GM23338 (cell line): ENCODE measurements at regions not wholly inside any gene's neighbourhood (a gene's known extent, or its start where the extent isn't known, plus 50 kb on each side); places are given as distances from the start of the nearest gene placed in this dataset.

ENCODE experiments used
- CREB1 ChIP-seq: fragments of 250-450 bp; sonication (Bioruptor Pico); IDR thresholded peaks from 2 replicates; pipeline ENCODE4 v1.5.0; 2020; ENCODE audit warnings: low read depth, mild to moderate bottlenecking, moderate library complexity
- EZH2 ChIP-seq: fragments of 200-600 bp; sonication (generic); IDR thresholded peaks from one replicate; pipeline ENCODE4 v1.8.0; 2017; ENCODE audit warnings: antibody characterized with exemption, mild to moderate bottlenecking, low read depth; ENCODE audit not compliant: unreplicated experiment
- EZH2phosphoT487 ChIP-seq: fragments of 200-600 bp; sonication (generic); IDR thresholded peaks from one replicate; pipeline ENCODE4 v1.8.1; 2018; ENCODE audit warnings: antibody characterized with exemption; ENCODE audit not compliant: unreplicated experiment
- JUNB ChIP-seq: IDR thresholded peaks from one replicate; pipeline ENCODE4 v1.6.1; 2016; ENCODE audit warnings: antibody characterized with exemption; ENCODE audit not compliant: unreplicated experiment
- POLR2AphosphoS5 ChIP-seq: IDR thresholded peaks from 2 replicates; pipeline ENCODE4 v1.6.1; 2016; ENCODE audit warnings: antibody characterized with exemption, low read depth
- STAT1 ChIP-seq: IDR thresholded peaks from one replicate; pipeline ENCODE4 v1.6.1; 2016; ENCODE audit warnings: antibody characterized with exemption; ENCODE audit not compliant: unreplicated experiment
- TF ChIP-seq, protein P1 (sequence below), 2 experiments: fragments of 200-600 bp in 1 of 2; sonication (generic) in 1 of 2; conservative IDR thresholded peaks; 2 replicates each; pipeline versions ENCODE4 v1.5.1 to v1.6.1; 2016 to 2017; ENCODE audit warnings: antibody characterized with exemption in 2 of 2, low read depth in 2 of 2, mild to moderate bottlenecking in 2 of 2, moderate library complexity in 1 of 2
- TF ChIP-seq, protein P2 (sequence below): IDR thresholded peaks from 2 replicates; pipeline ENCODE4 v1.6.1; 2016; ENCODE audit warnings: antibody characterized with exemption
- TF ChIP-seq, protein P3 (sequence below): IDR thresholded peaks from one replicate; pipeline ENCODE4 v1.6.1; 2018; ENCODE audit warnings: antibody characterized with exemption; ENCODE audit not compliant: unreplicated experiment

DNA sequence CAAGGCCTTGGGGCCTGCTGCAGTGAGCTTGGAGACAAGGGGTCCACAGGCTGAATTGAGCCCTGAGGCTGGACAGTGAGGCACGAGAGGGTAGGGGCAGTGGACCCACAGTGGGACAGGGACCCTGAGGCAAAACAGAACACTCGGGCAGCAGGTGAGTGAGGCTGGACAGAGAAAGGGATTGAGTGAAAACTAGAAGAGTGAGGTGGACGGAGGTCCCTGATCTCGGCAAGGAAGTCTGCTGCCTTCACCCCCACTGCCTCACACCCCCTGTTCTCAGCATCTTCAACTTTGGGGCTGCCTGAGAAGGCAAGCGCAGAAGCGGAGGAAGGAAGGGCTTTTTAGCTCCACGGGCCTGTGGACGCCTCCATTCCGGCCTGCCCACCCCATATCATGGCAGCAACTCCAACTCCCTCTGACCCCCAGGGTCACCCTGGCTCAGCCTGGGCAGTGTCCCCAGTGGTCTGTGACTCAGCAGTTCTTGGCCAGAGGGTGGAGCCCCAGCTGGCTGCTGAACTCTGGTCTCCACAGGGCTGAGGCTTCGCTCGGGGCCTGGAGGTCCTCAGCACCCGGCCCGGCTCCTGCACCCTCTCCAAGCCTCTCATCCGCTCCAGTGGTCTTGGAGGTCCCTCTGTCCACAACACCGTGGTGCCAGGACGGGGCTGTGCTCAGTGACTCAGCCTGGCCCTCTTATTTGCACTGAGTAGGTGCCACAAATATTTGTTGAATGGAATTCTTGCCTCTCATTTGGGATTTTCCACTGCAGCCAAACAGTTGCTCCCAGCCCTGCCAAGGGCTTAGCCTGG, 60.0 kb upstream of the EPS8L3 start:
- TF ChIP-seq, protein P1, sequence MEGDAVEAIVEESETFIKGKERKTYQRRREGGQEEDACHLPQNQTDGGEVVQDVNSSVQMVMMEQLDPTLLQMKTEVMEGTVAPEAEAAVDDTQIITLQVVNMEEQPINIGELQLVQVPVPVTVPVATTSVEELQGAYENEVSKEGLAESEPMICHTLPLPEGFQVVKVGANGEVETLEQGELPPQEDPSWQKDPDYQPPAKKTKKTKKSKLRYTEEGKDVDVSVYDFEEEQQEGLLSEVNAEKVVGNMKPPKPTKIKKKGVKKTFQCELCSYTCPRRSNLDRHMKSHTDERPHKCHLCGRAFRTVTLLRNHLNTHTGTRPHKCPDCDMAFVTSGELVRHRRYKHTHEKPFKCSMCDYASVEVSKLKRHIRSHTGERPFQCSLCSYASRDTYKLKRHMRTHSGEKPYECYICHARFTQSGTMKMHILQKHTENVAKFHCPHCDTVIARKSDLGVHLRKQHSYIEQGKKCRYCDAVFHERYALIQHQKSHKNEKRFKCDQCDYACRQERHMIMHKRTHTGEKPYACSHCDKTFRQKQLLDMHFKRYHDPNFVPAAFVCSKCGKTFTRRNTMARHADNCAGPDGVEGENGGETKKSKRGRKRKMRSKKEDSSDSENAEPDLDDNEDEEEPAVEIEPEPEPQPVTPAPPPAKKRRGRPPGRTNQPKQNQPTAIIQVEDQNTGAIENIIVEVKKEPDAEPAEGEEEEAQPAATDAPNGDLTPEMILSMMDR (conservative IDR thresholded peaks at IDR 0.05; ENCODE audit: low read depth in 2 of 2), result peak in 1 of 2 experiments; percentile 22; a peak in 2 of 4 replicates
- no peak for TF ChIP-seq POLR2AphosphoS5
- no peak for TF ChIP-seq EZH2
- TF ChIP-seq EZH2phosphoT487, result no peak
- TF ChIP-seq STAT1, result no peak
- TF ChIP-seq, protein P2, sequence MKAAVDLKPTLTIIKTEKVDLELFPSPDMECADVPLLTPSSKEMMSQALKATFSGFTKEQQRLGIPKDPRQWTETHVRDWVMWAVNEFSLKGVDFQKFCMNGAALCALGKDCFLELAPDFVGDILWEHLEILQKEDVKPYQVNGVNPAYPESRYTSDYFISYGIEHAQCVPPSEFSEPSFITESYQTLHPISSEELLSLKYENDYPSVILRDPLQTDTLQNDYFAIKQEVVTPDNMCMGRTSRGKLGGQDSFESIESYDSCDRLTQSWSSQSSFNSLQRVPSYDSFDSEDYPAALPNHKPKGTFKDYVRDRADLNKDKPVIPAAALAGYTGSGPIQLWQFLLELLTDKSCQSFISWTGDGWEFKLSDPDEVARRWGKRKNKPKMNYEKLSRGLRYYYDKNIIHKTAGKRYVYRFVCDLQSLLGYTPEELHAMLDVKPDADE, result no peak
- TF ChIP-seq, protein P3, sequence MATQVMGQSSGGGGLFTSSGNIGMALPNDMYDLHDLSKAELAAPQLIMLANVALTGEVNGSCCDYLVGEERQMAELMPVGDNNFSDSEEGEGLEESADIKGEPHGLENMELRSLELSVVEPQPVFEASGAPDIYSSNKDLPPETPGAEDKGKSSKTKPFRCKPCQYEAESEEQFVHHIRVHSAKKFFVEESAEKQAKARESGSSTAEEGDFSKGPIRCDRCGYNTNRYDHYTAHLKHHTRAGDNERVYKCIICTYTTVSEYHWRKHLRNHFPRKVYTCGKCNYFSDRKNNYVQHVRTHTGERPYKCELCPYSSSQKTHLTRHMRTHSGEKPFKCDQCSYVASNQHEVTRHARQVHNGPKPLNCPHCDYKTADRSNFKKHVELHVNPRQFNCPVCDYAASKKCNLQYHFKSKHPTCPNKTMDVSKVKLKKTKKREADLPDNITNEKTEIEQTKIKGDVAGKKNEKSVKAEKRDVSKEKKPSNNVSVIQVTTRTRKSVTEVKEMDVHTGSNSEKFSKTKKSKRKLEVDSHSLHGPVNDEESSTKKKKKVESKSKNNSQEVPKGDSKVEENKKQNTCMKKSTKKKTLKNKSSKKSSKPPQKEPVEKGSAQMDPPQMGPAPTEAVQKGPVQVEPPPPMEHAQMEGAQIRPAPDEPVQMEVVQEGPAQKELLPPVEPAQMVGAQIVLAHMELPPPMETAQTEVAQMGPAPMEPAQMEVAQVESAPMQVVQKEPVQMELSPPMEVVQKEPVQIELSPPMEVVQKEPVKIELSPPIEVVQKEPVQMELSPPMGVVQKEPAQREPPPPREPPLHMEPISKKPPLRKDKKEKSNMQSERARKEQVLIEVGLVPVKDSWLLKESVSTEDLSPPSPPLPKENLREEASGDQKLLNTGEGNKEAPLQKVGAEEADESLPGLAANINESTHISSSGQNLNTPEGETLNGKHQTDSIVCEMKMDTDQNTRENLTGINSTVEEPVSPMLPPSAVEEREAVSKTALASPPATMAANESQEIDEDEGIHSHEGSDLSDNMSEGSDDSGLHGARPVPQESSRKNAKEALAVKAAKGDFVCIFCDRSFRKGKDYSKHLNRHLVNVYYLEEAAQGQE, result no peak
- TF ChIP-seq JUNB, result no peak
- no peak for TF ChIP-seq CREB1
